Esophagus muscularis mucosa (tissue), 3 donors: ENCODE measurements at regions not wholly inside any gene's neighbourhood (a gene's known extent, or its start where the extent isn't known, plus 50 kb on each side); places are given as distances from the start of the nearest gene placed in this dataset.

Experiments
- CTCF ChIP-seq, 3 experiments: fragments of 200-600 bp in 2 of 3; fragments of 450-650 bp in 1 of 3; sonication (generic) in 2 of 3; IDR thresholded peaks; one replicate each; pipeline ENCODE4 v1.5.1; 2017 to 2019; ENCODE audit warnings: antibody characterized with exemption in 3 of 3, mild to moderate bottlenecking in 2 of 3, moderate library complexity in 1 of 3
- POLR2A ChIP-seq: fragments of 450-650 bp; IDR thresholded peaks from one replicate; pipeline ENCODE4 v1.6.1; 2017; ENCODE audit warnings: antibody characterized with exemption, moderate library complexity, mild to moderate bottlenecking, low read depth

GRCh38 chr6:44002593-44003344 is 124.5 kb downstream of the MRPL14 start:
- TF ChIP-seq POLR2A, result no peak
- peak; percentile 11 to 30 (median 26) for TF ChIP-seq CTCF (IDR thresholded peaks at IDR 0.05)
